T-helper 9 cell (primary cell): ENCODE measurements at regions not wholly inside any gene's neighbourhood (a gene's known extent, or its start where the extent isn't known, plus 50 kb on each side); places are given as distances from the start of the nearest gene placed in this dataset.
"Not testable (repeated sequence)": the region's sequence is repeated elsewhere in the genome, so short reads cannot be mapped to it uniquely, and the experiment has no call there.

Experiments used
- DNase-seq: peaks from one replicate; pipeline ENCODE4 v3.0.0-alpha.2; 2020

- DNase-seq: not testable (repeated sequence)
These were observed 295.8 kb upstream of the NUDT12 start for GRCh38 chr5:103858367-103858766.

- no peak for DNase-seq
These were observed 288.5 kb upstream of the NUDT12 start for GRCh38 chr5:103851091-103851490.

- DNase-seq: no peak
These were observed 287.3 kb upstream of the NUDT12 start for GRCh38 chr5:103849934-103850333.

- no peak for DNase-seq
These were observed 284.5 kb upstream of the NUDT12 start for GRCh38 chr5:103847060-103847459.

- DNase-seq: no peak
These were observed 280.3 kb upstream of the NUDT12 start for GRCh38 chr5:103842936-103843335.

- DNase-seq: no peak
These were observed 278.0 kb upstream of the NUDT12 start for GRCh38 chr5:103840600-103840999.

- DNase-seq: no peak
These were observed 271.6 kb upstream of the NUDT12 start for GRCh38 chr5:103834216-103834615.

GRCh38 chr5:103829585-103829984 is 267.0 kb upstream of the NUDT12 start:
- no peak for DNase-seq

GRCh38 chr5:103827976-103828375 is 265.4 kb upstream of the NUDT12 start:
- no peak for DNase-seq

GRCh38 chr5:103821361-103821760 is 258.8 kb upstream of the NUDT12 start:
- no peak for DNase-seq

GRCh38 chr5:103808464-103809106 is 246.0 kb upstream of the NUDT12 start:
- DNase-seq: no peak

- no peak for DNase-seq
These were observed 242.1 kb upstream of the NUDT12 start for GRCh38 chr5:103804711-103805110.

GRCh38 chr5:103801681-103802080 is 239.1 kb upstream of the NUDT12 start:
- no peak for DNase-seq

GRCh38 chr5:103800741-103801495 is 238.3 kb upstream of the NUDT12 start:
- DNase-seq: no peak

- DNase-seq: no peak
These were observed 231.1 kb upstream of the NUDT12 start for GRCh38 chr5:103793595-103794182.

- DNase-seq: no peak
These were observed 223.0 kb upstream of the NUDT12 start for GRCh38 chr5:103785569-103785968.

- DNase-seq: no peak
These were observed 221.1 kb upstream of the NUDT12 start for GRCh38 chr5:103783669-103784068.

GRCh38 chr5:103780794-103781193 is 218.2 kb upstream of the NUDT12 start:
- DNase-seq: no peak

GRCh38 chr5:103774721-103775120 is 212.1 kb upstream of the NUDT12 start:
- DNase-seq: no peak

GRCh38 chr5:103772248-103772647 is 209.7 kb upstream of the NUDT12 start:
- DNase-seq: no peak

- DNase-seq: no peak
These were observed 201.8 kb upstream of the NUDT12 start for GRCh38 chr5:103764403-103764802.

- no peak for DNase-seq
These were observed 196.4 kb upstream of the NUDT12 start for GRCh38 chr5:103758996-103759395.

GRCh38 chr5:103755974-103756373 is 193.4 kb upstream of the NUDT12 start:
- DNase-seq: no peak
